Erythroblast (primary cell): ENCODE measurements at regions not wholly inside any gene's neighbourhood (a gene's known extent, or its start where the extent isn't known, plus 50 kb on each side); places are given as distances from the start of the nearest gene placed in this dataset.

Experiments
- GATA1 ChIP-seq: IDR thresholded peaks from 2 replicates; pipeline ENCODE4 v1.6.1; 2011; ENCODE audit warnings: low read depth, mild to moderate bottlenecking, control low read depth, low read length, moderate library complexity
- POLR2A ChIP-seq: IDR thresholded peaks from 2 replicates; pipeline ENCODE4 v1.6.1; 2011; ENCODE audit warnings: mild to moderate bottlenecking, low read length

DNA sequence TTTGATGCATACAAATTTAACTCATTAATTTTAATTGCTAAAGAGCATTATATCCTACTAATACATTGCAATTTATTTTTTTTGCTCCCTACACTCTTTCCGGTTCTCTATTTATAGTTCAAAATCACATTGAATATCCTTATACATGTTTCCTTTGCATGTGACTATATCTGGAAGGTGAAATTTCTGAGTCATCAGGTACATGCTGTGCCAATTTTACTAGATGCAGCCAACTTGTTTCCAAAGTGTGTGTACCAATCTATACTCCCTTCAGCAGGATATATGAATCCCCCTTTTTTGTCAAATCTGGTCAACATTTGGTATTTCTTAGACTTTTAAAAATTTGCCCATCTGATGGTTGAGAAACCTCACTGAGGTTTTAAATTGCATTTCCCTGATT lies 602.9 kb upstream of the CAMK1G start:
- no peak for TF ChIP-seq POLR2A
- TF ChIP-seq GATA1 = no peak
